ENCODE measurements at regions not wholly inside any gene's neighbourhood (a gene's known extent, or its start where the extent isn't known, plus 50 kb on each side); places are given as distances from the start of the nearest gene placed in this dataset.
A peak's percentile ranks its signal among the peaks of the same experiment; 100 is the strongest.

GRCh38 chr4:111391829-111392228 lies 753.4 kb upstream of the FAM241A start:
- H3K27me3 ChIP-seq (replicated peaks): no peaks in the 10 kb centered on the region
- no peak for DNase-seq
- no peak for TF ChIP-seq CTCF (IDR thresholded peaks at IDR 0.05; ENCODE audit: low read depth, low read length, missing control alignments)
- no peak overlapping the region for H3K4me3 ChIP-seq (ENCODE audit: low read depth, low read length)
- H3K36me3 ChIP-seq (replicated peaks): no peaks in the 10 kb centered on the region
- in situ Hi-C loops (cut with HindIII; ENCODE audit: low pct_ligation_motif_present, low sequenced_read_pairs): no loop called here
- H3K27ac ChIP-seq: no peak overlapping the region

GRCh38 chr4:111393781-111394180 lies 751.5 kb upstream of the FAM241A start:
- DNase-seq: no peak
- no peak for TF ChIP-seq CTCF (IDR thresholded peaks at IDR 0.05; ENCODE audit: low read depth, low read length, missing control alignments)
- Histone ChIP-seq H3K27me3 (replicated peaks) (no peaks in the 10 kb centered on the region), H3K27ac (no peak overlapping the region), H3K4me3 (ENCODE audit: low read depth, low read length) (no peak overlapping the region), H3K36me3 (replicated peaks) (no peaks in the 10 kb centered on the region)
- in situ Hi-C loops (cut with HindIII; ENCODE audit: low pct_ligation_motif_present, low sequenced_read_pairs): no loop called here

- in situ Hi-C loops (cut with HindIII; ENCODE audit: low pct_ligation_motif_present, low sequenced_read_pairs): no loop called here
- no peak for TF ChIP-seq CTCF (IDR thresholded peaks at IDR 0.05; ENCODE audit: low read depth, low read length, missing control alignments)
- H3K36me3 ChIP-seq (replicated peaks): no peaks in the 10 kb centered on the region
- no peak overlapping the region for H3K4me3 ChIP-seq (ENCODE audit: low read depth, low read length)
- no peak for DNase-seq
- H3K27me3 ChIP-seq (replicated peaks): no peaks in the 10 kb centered on the region
- H3K27ac ChIP-seq: no peak overlapping the region
Measured at GRCh38 chr4:111398906-111399330, 746.3 kb upstream of the FAM241A start.

- no peak overlapping the region for H3K4me3 ChIP-seq (ENCODE audit: low read depth, low read length)
Measured at GRCh38 chr4:111399623-111400022, 745.6 kb upstream of the FAM241A start.

GRCh38 chr4:111400741-111401140 lies 744.5 kb upstream of the FAM241A start:
- Histone ChIP-seq H3K4me3 (ENCODE audit: low read depth, low read length) (no peak overlapping the region), H3K36me3 (replicated peaks) (no peaks in the 10 kb centered on the region), H3K27me3 (replicated peaks) (no peaks in the 10 kb centered on the region), H3K27ac (no peak overlapping the region)
- in situ Hi-C loops (cut with HindIII; ENCODE audit: low pct_ligation_motif_present, low sequenced_read_pairs): no loop called here
- peak; percentile 1 for DNase-seq
- no peak for TF ChIP-seq CTCF (IDR thresholded peaks at IDR 0.05; ENCODE audit: low read depth, low read length, missing control alignments)

More at GRCh38 chr4:111399623-111400022, 745.6 kb upstream of the FAM241A start:
- no peak for DNase-seq
- in situ Hi-C loops (cut with HindIII; ENCODE audit: low pct_ligation_motif_present, low sequenced_read_pairs): no loop called here
- Histone ChIP-seq H3K36me3 (replicated peaks) (no peaks in the 10 kb centered on the region), H3K27ac (no peak overlapping the region), H3K27me3 (replicated peaks) (no peaks in the 10 kb centered on the region)
- TF ChIP-seq CTCF (IDR thresholded peaks at IDR 0.05; ENCODE audit: low read depth, low read length, missing control alignments): no peak

GRCh38 chr4:111404673-111405072 lies 740.6 kb upstream of the FAM241A start:
- Histone ChIP-seq H3K27me3 (replicated peaks) (no peaks in the 10 kb centered on the region), H3K36me3 (replicated peaks) (no peaks in the 10 kb centered on the region), H3K27ac (no peak overlapping the region), H3K4me3 (ENCODE audit: low read depth, low read length) (no peak overlapping the region)
- DNase-seq: no peak
- no peak for TF ChIP-seq CTCF (IDR thresholded peaks at IDR 0.05; ENCODE audit: low read depth, low read length, missing control alignments)
- in situ Hi-C loops (cut with HindIII; ENCODE audit: low pct_ligation_motif_present, low sequenced_read_pairs): no loop called here

Data from brain microvascular endothelial cell (primary cell).